GM12872 (cell line): ENCODE measurements at regions not wholly inside any gene's neighbourhood (a gene's known extent, or its start where the extent isn't known, plus 50 kb on each side); places are given as distances from the start of the nearest gene placed in this dataset.

Source experiments
- TF ChIP-seq, protein P1 (sequence below): IDR thresholded peaks from 3 replicates; pipeline ENCODE4 v1.5.1; 2011; ENCODE audit warnings: low read depth, mild to moderate bottlenecking, low read length, moderate library complexity; ENCODE audit not compliant: insufficient read depth

DNA sequence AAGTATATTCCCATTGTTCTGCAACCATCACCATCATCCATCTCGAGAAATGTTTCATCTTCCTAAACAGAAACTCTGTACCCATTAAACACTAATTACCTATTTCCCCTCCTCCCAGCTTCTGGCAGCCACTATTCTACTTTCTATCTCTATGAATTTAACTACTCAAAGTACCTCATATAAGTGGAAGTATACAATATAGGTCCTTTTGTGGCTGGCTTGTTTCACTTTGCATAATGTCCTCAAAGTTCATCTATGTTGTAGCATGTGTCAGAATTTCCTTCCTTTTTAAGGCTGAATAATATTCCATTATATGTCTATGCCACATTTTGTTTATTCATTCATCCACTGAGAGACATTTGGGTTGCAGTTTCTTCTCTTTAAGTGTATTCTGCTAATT lies 159.4 kb downstream of the KCNRG start:
- TF ChIP-seq, protein P1, sequence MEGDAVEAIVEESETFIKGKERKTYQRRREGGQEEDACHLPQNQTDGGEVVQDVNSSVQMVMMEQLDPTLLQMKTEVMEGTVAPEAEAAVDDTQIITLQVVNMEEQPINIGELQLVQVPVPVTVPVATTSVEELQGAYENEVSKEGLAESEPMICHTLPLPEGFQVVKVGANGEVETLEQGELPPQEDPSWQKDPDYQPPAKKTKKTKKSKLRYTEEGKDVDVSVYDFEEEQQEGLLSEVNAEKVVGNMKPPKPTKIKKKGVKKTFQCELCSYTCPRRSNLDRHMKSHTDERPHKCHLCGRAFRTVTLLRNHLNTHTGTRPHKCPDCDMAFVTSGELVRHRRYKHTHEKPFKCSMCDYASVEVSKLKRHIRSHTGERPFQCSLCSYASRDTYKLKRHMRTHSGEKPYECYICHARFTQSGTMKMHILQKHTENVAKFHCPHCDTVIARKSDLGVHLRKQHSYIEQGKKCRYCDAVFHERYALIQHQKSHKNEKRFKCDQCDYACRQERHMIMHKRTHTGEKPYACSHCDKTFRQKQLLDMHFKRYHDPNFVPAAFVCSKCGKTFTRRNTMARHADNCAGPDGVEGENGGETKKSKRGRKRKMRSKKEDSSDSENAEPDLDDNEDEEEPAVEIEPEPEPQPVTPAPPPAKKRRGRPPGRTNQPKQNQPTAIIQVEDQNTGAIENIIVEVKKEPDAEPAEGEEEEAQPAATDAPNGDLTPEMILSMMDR = no peak

DNA sequence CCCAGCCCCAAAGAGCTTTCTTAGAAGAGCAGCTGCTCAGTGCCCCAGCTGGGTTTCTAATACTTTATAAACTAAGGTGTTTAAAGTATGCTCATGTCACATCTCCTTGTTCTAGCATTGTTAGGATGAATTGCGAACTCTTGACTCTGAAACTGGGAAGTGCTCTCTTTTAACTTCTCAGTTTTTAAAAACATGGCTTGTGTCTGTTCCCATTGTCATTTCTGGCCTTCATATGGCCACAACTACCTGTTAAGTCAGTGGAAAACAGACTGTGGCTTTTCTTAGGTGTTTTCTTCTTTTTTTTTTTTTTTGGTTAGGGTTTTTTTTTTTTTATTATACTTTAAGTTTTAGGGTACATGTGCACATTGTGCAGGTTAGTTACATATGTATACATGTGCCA lies 164.7 kb downstream of the KCNRG start:
- TF ChIP-seq, protein P1 = no peak

DNA sequence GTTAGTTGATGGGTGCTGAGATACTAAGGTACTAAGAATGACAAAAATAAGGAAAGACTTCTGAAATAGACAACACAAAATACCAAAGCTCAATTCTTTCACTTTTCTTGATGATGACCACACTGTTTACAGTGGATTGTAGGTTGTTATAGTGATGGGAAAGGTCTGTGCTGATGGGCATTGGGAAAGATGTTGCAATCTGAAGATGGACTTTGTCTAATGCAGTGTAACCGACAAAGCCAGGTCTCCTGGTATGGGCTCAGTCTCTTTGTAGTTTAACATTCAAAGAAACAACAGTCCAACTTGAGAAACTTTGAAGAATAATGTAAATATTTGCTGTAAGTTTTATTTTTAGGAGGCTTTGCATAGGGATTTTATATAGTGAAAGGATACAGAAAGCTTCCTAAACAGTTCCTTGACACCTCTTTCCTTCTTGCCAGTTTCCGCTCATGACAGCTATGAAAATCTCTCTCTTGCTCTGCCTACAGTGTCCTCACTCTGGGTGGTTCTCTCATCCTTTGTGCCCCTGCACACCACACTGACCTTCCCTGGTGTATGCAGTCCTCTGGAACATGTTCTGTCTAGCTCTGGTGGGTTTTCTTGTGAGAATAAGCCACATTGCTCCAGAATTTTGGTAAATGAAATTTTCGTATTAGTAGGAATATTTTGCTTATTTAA lies 172.2 kb downstream of the KCNRG start:
- TF ChIP-seq, protein P1 = no peak

DNA sequence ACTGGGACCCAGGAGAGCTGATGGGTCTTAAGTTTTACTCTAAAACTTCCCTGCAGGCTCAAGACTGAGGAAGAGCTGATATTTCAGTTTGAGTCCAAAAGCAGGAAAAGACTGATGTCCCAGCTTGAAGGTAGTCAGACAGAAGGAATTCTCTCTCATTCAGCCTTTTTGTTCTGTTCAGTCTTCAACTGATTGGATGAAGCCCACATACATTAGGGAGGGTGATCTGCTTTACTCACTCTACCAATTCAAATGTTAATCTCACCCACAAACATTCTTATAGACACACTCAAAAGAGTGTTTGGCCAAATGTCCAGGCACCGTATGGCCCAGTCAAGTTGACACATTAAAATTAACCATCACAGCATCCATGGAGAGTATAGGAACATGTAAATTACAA lies 173.5 kb downstream of the KCNRG start:
- TF ChIP-seq, protein P1 = no peak

DNA sequence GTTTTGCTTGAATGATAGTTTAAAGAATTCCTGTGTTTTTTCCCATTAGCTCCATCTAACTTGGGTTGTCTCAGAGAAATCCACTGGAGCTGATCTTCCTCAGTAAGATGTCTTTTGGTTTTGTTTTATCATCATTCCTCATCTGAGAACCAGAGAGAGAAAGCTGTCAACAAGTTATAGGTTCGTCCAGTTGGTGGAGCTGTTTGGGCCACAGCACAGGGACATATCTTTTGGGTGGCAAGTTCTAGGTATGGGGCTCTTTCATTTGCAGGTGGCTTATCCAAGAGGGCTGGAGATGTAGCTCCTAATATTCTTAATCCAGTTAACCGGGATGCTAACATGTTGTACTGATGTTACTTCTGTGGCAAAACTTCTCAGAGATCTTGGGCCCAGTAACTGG lies 174.2 kb downstream of the KCNRG start:
- TF ChIP-seq, protein P1 = 0 out of 3 replicates have a peak, but pooled peaks have one; percentile 19

DNA sequence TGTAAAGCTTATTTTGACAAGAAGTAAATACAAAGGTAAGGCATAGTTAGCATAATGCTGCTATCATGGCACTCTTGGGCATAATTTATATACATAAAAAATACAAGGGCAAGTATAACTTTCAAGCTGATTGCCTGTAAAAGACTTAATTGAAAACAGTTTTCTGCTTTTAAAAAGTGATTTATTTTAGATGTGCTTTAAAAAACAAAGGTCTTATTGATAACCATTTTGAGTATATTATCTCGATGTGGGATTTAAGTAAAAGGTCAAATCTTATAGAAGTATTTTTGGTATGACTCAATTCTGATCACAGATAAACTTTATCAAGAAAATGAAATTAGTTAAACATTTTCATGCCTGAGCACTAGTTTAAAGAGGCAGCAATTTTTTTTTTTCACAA lies 175.8 kb downstream of the KCNRG start:
- TF ChIP-seq, protein P1 = no peak

DNA sequence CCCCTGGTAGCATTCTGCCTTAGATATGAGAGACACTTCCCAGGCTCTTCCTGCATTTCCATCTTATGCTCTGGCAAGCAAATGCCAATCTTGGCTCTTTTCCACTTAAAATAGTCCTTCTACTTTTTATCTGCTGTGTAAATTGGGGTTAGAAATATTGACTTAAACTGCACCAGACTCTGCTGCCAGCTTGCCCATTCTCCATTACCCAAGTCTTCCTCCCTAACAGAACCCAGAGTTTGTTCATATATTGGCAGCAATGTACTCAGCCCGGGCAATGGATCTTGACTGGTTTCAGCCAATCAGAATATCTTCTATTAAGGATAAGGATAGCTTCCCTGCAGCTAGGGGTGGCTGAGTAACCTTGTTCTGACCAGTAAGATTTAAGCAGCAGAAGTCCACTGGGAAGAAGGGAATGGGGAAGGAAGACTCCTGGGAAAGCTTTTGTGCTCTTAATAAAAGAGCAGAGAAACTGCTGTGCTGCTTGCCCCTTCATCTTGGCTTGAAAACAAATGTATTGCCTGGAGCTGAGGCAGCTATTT lies 177.1 kb downstream of the KCNRG start:
- TF ChIP-seq, protein P1 = no peak

DNA sequence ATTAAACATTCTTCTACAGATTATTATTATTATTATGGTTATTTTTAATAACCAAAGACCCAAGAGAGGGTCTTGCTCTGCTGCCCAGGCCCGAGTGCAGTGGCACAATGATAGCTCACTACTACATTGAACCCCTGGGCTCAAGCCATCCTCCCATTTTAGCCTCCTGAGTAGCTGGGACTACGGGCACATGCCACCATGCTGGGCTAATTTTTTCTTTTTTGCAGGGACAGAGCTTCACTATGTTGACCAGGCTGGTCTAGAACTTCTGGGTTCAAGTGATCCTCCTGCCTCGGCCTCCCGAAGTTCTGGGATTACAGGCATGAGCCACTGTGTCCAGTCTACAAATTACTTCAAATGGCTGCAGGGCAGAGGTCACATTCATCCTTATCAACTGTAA lies 179.8 kb downstream of the KCNRG start:
- TF ChIP-seq, protein P1 = no peak
